Esophagus squamous epithelium (tissue), 5 donors: ENCODE measurements at regions not wholly inside any gene's neighbourhood (a gene's known extent, or its start where the extent isn't known, plus 50 kb on each side); places are given as distances from the start of the nearest gene placed in this dataset.
A peak's percentile ranks its signal among the peaks of the same experiment; 100 is the strongest.

ENCODE experiments used
- DNase-seq: peaks from one replicate; lab custom pipeline; 2025; lab: John Stamatoyannopoulos, UW
- H3K27ac ChIP-seq, 4 donors: fragments of 200-600 bp; sonication (generic); one replicate each; pipeline ENCODE4 v1.5.1; 2016 to 2019; ENCODE audit warnings: mild to moderate bottlenecking in 1 of 4
- H3K27me3 ChIP-seq, 4 donors: fragments of 200-600 bp; sonication (generic); 1 replicate in 3 of 4; 2 replicates in 1 of 4; pipeline versions ENCODE4 v1.5.1 to v1.6.0; 2017 to 2021; ENCODE audit warnings: antibody characterized with exemption in 1 of 4
- H3K36me3 ChIP-seq, 3 donors: fragments of 200-600 bp; sonication (generic); one replicate each; pipeline ENCODE4 v1.5.1; 2016 to 2019
- H3K4me1 ChIP-seq, 3 donors: fragments of 200-600 bp; sonication (generic); one replicate each; pipeline ENCODE4 v1.5.1; 2017 to 2019
- H3K4me3 ChIP-seq, 4 donors: fragments of 200-600 bp; sonication (generic); 1 replicate in 3 of 4; 2 replicates in 1 of 4; pipeline ENCODE4 v1.5.1; 2016 to 2019; ENCODE audit warnings: mild to moderate bottlenecking in 2 of 4, moderate library complexity in 1 of 4
- H3K9me3 ChIP-seq, 3 donors: fragments of 200-600 bp; sonication (generic); one replicate each; pipeline ENCODE4 v1.5.1; 2016 to 2019
- POLR2A ChIP-seq, 4 donors: fragments of 450-650 bp; IDR thresholded peaks; one replicate each; pipeline ENCODE4 v1.6.1; 2017; ENCODE audit warnings: antibody characterized with exemption in 4 of 4, mild to moderate bottlenecking in 4 of 4, moderate library complexity in 3 of 4
- WGBS, 2 donors: methylation state at CpG; one replicate each; pipeline ENCODE4 v1.1.5; 2018; 5-methylcytosine and 5-hydroxymethylcytosine counted together
- intact Hi-C: fragments of 100-400 bp; cut with DNase I; formaldehyde crosslinking; loops from one replicate; pipeline ENCODE4 v1.15.0; 2022
- TF ChIP-seq, protein P1 (sequence below), 6 experiments: fragments of 450-650 bp in 4 of 6; fragments of 200-600 bp in 2 of 6; sonication (generic) in 2 of 6; IDR thresholded peaks; one replicate each; pipeline ENCODE4 v1.5.1; 2016 to 2019; ENCODE audit warnings: antibody characterized with exemption in 6 of 6, mild to moderate bottlenecking in 4 of 6, moderate library complexity in 4 of 6
- donor health status: DM: yes; HTN: yes; CAD: no.

DNA sequence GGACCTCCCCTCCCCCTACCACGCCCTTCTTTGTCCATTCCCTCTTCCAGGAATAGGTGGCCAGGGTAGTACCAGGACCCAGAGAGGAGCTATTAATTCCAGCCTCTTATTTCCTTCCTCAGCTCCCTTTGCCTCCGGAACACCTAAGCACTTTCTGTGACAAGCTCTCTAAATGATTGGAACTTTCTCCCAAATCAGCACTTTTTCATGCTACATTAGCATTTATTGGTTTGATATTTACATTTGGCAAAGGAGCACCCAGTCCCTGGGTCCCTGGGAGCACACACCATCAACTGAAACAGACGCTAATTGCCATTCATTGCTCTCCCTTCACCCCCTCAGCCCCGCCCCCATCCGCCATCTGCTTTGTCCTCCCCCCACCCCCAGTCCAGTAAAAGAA lies 182.0 kb upstream of the BCOR start:
- no peak for DNase-seq
- intact Hi-C loops = loop anchor here (10.0 kb wide), 1 partner anchor 185 kb away; no protein-coding TSS in a partner anchor
- 70 to 82% methylated on average over 3 of the region's 5 CpGs for WGBS, 2 donors
- Histone ChIP-seq H3K4me1 (no peaks in the 10 kb centered on the region), H3K27me3 (no peaks in the 10 kb centered on the region), H3K36me3 (no peaks in the 10 kb centered on the region), H3K4me3 (no peak overlapping the region), H3K27ac (no peak overlapping the region), H3K9me3 (peaks cover 0 to 6% (median 0%) of the 10 kb centered on the region in 3 donors)
- TF ChIP-seq POLR2A (IDR thresholded peaks at IDR 0.05) = no peak
- TF ChIP-seq, protein P1, sequence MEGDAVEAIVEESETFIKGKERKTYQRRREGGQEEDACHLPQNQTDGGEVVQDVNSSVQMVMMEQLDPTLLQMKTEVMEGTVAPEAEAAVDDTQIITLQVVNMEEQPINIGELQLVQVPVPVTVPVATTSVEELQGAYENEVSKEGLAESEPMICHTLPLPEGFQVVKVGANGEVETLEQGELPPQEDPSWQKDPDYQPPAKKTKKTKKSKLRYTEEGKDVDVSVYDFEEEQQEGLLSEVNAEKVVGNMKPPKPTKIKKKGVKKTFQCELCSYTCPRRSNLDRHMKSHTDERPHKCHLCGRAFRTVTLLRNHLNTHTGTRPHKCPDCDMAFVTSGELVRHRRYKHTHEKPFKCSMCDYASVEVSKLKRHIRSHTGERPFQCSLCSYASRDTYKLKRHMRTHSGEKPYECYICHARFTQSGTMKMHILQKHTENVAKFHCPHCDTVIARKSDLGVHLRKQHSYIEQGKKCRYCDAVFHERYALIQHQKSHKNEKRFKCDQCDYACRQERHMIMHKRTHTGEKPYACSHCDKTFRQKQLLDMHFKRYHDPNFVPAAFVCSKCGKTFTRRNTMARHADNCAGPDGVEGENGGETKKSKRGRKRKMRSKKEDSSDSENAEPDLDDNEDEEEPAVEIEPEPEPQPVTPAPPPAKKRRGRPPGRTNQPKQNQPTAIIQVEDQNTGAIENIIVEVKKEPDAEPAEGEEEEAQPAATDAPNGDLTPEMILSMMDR (IDR thresholded peaks at IDR 0.05) = no peak

DNA sequence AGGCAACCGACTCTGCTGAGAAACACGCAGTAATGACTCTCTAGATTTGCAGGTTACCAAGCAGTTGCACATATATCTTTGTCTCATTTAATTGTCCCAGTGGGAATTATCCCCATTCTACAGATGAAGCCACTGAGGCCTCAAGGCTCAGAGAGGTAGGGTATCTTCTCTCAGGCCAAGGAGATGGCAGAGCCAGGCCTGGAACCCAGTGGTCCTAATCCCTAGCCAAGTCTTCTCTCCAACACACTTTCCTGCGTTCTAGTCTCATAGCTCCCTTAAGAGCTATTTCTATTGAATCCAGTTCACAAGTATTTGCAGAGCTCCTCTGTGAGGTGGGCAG lies 181.3 kb upstream of the BCOR start:
- 70 to 100% methylated on average over 1 to 3 of the region's 3 CpGs for WGBS, 2 donors
- DNase-seq = no peak
- no peak for TF ChIP-seq POLR2A (IDR thresholded peaks at IDR 0.05)
- TF ChIP-seq, protein P1 (IDR thresholded peaks at IDR 0.05) = no peak
- intact Hi-C loops = loop anchor here (10.0 kb wide), 1 partner anchor 186 kb away; no protein-coding TSS in a partner anchor
- no peak overlapping the region for H3K27ac ChIP-seq
- H3K9me3 ChIP-seq = peaks cover 0 to 6% (median 0%) of the 10 kb centered on the region in 3 donors
- no peaks in the 10 kb centered on the region for H3K36me3 ChIP-seq
- no peaks in the 10 kb centered on the region for H3K27me3 ChIP-seq
- H3K4me1 ChIP-seq = no peaks in the 10 kb centered on the region
- no peak overlapping the region for H3K4me3 ChIP-seq

DNA sequence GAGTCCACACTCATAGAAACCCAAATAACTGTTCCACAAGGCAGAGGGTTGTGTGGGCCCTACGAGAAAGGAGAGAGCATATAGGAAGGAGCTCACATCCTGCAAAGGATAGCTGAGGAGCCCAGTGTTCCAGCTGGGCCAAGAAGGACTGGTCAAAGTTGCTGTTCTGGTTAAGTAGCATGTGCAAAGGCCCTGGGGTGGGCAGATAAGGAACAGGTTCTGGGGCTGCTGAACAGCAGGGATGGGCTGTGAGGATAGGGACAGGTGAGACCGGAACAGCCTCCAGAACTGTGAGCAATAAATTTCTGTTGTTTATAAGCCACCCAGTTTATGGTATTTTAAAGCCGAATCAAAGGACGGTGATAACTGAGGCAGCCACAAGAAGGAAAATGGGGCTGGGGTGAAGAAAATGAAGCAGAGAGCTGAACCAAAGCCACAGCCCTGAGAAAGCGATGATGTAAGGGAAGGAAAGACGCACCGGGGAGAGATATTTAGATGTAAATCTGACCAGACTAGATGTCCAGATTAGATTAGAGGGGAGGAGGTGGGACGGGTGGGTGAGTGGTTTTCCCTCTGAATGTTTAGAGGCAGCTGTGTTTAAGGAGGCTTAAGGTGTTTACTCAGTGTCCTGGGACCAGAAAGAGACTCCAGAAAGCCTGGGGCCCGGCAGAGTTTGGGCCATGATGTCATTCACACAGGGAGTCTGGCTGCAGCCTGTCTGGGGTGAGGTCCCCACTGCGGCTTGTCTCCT lies 180.8 kb upstream of the BCOR start:
- WGBS, 2 donors = 73 to 81% methylated on average over 7 to 10 of the region's 10 CpGs
- no peak overlapping the region for H3K27ac ChIP-seq
- peaks cover 0 to 6% (median 0%) of the 10 kb centered on the region in 3 donors for H3K9me3 ChIP-seq
- no peak for DNase-seq
- TF ChIP-seq, protein P1 (IDR thresholded peaks at IDR 0.05) = no peak
- TF ChIP-seq POLR2A (IDR thresholded peaks at IDR 0.05) = no peak
- H3K27me3 ChIP-seq = no peaks in the 10 kb centered on the region
- no peaks in the 10 kb centered on the region for H3K4me1 ChIP-seq
- intact Hi-C loops = loop anchor here (10.0 kb wide), 1 partner anchor 186 kb away; no protein-coding TSS in a partner anchor
- no peak overlapping the region for H3K4me3 ChIP-seq
- H3K36me3 ChIP-seq = no peaks in the 10 kb centered on the region

DNA sequence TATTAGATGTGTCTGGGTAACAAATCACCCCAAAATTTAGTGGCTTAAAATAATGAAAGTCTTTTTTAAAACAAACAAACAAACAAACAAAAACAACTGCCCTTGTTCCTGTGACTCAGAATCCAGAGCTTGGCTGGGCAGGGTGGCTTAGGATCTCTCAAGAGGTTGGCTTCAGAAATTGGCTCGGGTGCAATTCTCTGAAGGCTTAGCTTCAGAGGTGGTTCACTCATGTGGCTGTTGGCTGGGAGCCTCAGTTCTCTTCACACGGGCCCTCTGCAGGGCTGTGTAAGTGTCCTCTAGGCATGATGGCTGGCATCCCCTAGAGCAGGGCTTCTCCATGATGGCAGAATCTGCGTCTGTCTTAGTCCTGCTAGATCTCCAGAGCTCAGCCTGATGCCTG lies 179.9 kb upstream of the BCOR start:
- no peak for TF ChIP-seq POLR2A (IDR thresholded peaks at IDR 0.05)
- TF ChIP-seq, protein P1 (IDR thresholded peaks at IDR 0.05) = no peak
- H3K36me3 ChIP-seq = no peaks in the 10 kb centered on the region
- H3K4me1 ChIP-seq = no peaks in the 10 kb centered on the region
- H3K27me3 ChIP-seq = no peaks in the 10 kb centered on the region
- H3K9me3 ChIP-seq = peaks cover 0 to 6% (median 0%) of the 10 kb centered on the region in 3 donors
- whole genome bisulfite sequencing, 2 donors = 100% methylated on average over 1 of the region's 3 CpGs; no CpG with 5 or more reads in 1 of the 2 donors
- no peak for DNase-seq
- intact Hi-C loops = loop anchor here (10.0 kb wide), 1 partner anchor 187 kb away; no protein-coding TSS in a partner anchor
- no peak overlapping the region for H3K4me3 ChIP-seq
- H3K27ac ChIP-seq = no peak overlapping the region

DNA sequence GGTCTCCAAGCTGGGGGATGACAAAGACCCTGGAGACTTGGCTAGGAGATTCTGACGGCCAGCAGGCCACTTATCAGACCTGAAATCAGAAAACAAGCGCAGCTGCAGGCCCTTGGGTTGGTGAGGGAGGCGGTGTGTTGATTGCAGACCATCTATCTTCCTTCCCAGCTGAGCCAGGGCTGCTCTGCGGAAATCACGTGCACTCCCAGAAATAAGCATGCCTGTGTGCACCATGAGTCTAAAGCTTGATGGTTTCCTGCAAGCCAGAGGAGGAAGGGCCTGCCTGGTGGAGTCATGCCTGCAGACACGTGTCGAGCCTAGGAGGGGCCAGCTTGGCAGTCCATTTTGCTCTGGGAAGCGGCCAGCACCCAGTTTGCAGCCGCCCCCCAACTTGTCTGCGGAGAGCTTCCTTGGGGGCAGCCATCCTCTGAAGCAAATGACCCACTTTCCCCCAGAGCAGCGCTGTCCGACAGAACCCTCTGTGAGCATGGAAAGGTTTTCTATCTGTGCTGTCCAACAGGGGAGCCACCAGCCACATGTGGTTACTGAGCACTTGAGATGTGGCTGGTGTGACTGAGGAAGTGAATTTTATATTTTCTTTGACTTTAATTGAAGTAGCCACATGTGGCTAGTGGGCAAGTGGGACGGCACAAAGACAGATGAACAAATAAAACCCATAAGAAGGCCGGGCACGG lies 175.7 kb upstream of the BCOR start:
- Histone ChIP-seq H3K36me3 (no peaks in the 10 kb centered on the region), H3K9me3 (peaks cover 0 to 6% (median 0%) of the 10 kb centered on the region in 3 donors), H3K27ac (peak overlapping the region in 1 of 4 donors; percentile 34), H3K4me3 (no peak overlapping the region), H3K27me3 (no peaks in the 10 kb centered on the region), H3K4me1 (no peaks in the 10 kb centered on the region)
- WGBS, 2 donors = 67 to 86% methylated on average over 1 to 4 of the region's 15 CpGs
- DNase-seq = no peak
- intact Hi-C loops = loop anchor here (10.0 kb wide), 1 partner anchor 191 kb away; no protein-coding TSS in a partner anchor
- no peak for TF ChIP-seq POLR2A (IDR thresholded peaks at IDR 0.05)
- TF ChIP-seq, protein P1 (IDR thresholded peaks at IDR 0.05) = no peak
